ENCODE measurements at regions not wholly inside any gene's neighbourhood (a gene's known extent, or its start where the extent isn't known, plus 50 kb on each side); places are given as distances from the start of the nearest gene placed in this dataset.

- no peaks in the 10 kb centered on the region for H3K4me1 ChIP-seq (ENCODE audit: control insufficient read depth, insufficient read depth, low read length)
- H3K4ac ChIP-seq (ENCODE audit: low read depth, low read length), result no peak overlapping the region
- no peak overlapping the region for H2BK20ac ChIP-seq (ENCODE audit: low read depth, low read length)
- peaks cover 17% of the 10 kb centered on the region for H3K9me3 ChIP-seq (ENCODE audit: control insufficient read depth, insufficient read depth, low read length)
- intact Hi-C loops (cut with micrococcal nuclease), result no loop called here
- TF ChIP-seq SMC3 (IDR thresholded peaks at IDR 0.05; ENCODE audit: low read depth, low read length) (no peak), MXI1 (IDR thresholded peaks at IDR 0.05; ENCODE audit: borderline replicate concordance, low read depth, low read length) (no peak), ELK1 (IDR thresholded peaks at IDR 0.05; ENCODE audit: borderline replicate concordance, low read depth, low read length) (no peak), CEBPB (IDR thresholded peaks at IDR 0.05; ENCODE audit: low read depth, low read length) (no peak), POLR2A (IDR thresholded peaks at IDR 0.05; ENCODE audit: low read depth, low read length) (no peak), RFX5 (IDR thresholded peaks at IDR 0.05; ENCODE audit: low read depth, low read length) (no peak), MAFK (IDR thresholded peaks at IDR 0.05; ENCODE audit: low read depth, low read length) (no peak), USF2 (IDR thresholded peaks at IDR 0.05; ENCODE audit: low read depth, low read length) (no peak), NFE2L2 (IDR thresholded peaks at IDR 0.05; ENCODE audit: low read depth, low read length) (no peak), FOS (IDR thresholded peaks at IDR 0.05; ENCODE audit: low read depth, low read length) (no peak), BHLHE40 (IDR thresholded peaks at IDR 0.05; ENCODE audit: low read depth, low read length) (no peak), RAD21 (IDR thresholded peaks at IDR 0.05; ENCODE audit: low read length) (no peak), CTCF (conservative IDR thresholded peaks at IDR 0.05; ENCODE audit: low read depth, low read length) (no peak), RCOR1 (IDR thresholded peaks at IDR 0.05; ENCODE audit: insufficient replicate concordance, low read length) (no peak), MAZ (IDR thresholded peaks at IDR 0.05; ENCODE audit: borderline replicate concordance, low read depth, low read length) (no peak), CHD1 (IDR thresholded peaks at IDR 0.05; ENCODE audit: low read depth, low read length) (no peak)
- no peak overlapping the region for H3K9ac ChIP-seq (ENCODE audit: low read depth, low read length)
- WGBS, 2 experiments (ENCODE audit: extremely low coverage in 2 of 2, insufficient read length in 1 of 2), result 0% methylated on average over 1 of the region's 5 CpGs; no CpG with 5 or more reads in 1 of the 2 experiments
- no peaks in the 10 kb centered on the region for H3K27me3 ChIP-seq (ENCODE audit: control insufficient read depth, insufficient read depth, low read length)
- H3K56ac ChIP-seq (ENCODE audit: extremely low read depth, insufficient read depth, low read length), result no peak overlapping the region
- H2BK5ac ChIP-seq (ENCODE audit: low read depth, low read length, poor library complexity, severe bottlenecking), result no peak overlapping the region
- no peak overlapping the region for H2AK9ac ChIP-seq (replicated peaks; ENCODE audit: low read depth, low read length, poor library complexity)
- H3K23ac ChIP-seq (ENCODE audit: low read depth, low read length), result no peak overlapping the region
- no peak overlapping the region for H4K5ac ChIP-seq (ENCODE audit: low read depth, low read length)
- H3K18ac ChIP-seq (ENCODE audit: low read depth, low read length), result no peak overlapping the region
- H3K4me2 ChIP-seq (ENCODE audit: low read depth, low read length), result no peak overlapping the region
- H3K27ac ChIP-seq (ENCODE audit: insufficient read depth, low read length), result no peak overlapping the region
- no peak overlapping the region for H4K8ac ChIP-seq (ENCODE audit: low read depth in 2 of 2, low read length in 2 of 2)
- H3K4me3 ChIP-seq (ENCODE audit: insufficient read depth, low read depth, low read length), result no peak overlapping the region
- no peaks in the 10 kb centered on the region for H4K20me1 ChIP-seq (ENCODE audit: insufficient read depth, low read length)
- ChIA-PET CTCF (no interaction called here), POLR2A (ENCODE audit: unreplicated experiment) (no interaction called here)
- H2AK5ac ChIP-seq (ENCODE audit: low read depth, low read length), result no peak overlapping the region
- H2AFZ ChIP-seq (replicated peaks; ENCODE audit: low read length, poor library complexity), result no peak overlapping the region
- BruUV-seq (replicated peaks), result no TSS peak
- no peaks in the 10 kb centered on the region for H3K9me1 ChIP-seq (ENCODE audit: insufficient read depth, low read length)
- H3K36me3 ChIP-seq (ENCODE audit: control insufficient read depth, insufficient read depth, low read length), result no peaks in the 10 kb centered on the region
- dilution Hi-C loops (cut with HindIII; ENCODE audit: low sequenced_read_pairs, unreplicated experiment), result no loop called here
- ATAC-seq (ENCODE audit: low read depth) (no peak), DNase-seq (no peak)
- no peak overlapping the region for H4K91ac ChIP-seq (ENCODE audit: insufficient read depth, low read depth, low read length)
- H3K14ac ChIP-seq (replicated peaks; ENCODE audit: low read depth, low read length), result no peak overlapping the region
- in situ Hi-C loops (cut with MboI; ENCODE audit: low sequenced_read_pairs), result no loop called here
- H2BK120ac ChIP-seq (ENCODE audit: low read depth, low read length), result no peak overlapping the region
- H3K79me1 ChIP-seq (ENCODE audit: low read depth in 1 of 2, low read length in 2 of 2), result no peaks in the 10 kb centered on the region
- H2BK15ac ChIP-seq (ENCODE audit: low read depth, low read length), result no peak overlapping the region
Measured at GRCh38 chr10:111440501-111440900, 363.7 kb downstream of the ADRA2A start.
